ENCODE measurements at regions not wholly inside any gene's neighbourhood (a gene's known extent, or its start where the extent isn't known, plus 50 kb on each side); places are given as distances from the start of the nearest gene placed in this dataset.

DNA sequence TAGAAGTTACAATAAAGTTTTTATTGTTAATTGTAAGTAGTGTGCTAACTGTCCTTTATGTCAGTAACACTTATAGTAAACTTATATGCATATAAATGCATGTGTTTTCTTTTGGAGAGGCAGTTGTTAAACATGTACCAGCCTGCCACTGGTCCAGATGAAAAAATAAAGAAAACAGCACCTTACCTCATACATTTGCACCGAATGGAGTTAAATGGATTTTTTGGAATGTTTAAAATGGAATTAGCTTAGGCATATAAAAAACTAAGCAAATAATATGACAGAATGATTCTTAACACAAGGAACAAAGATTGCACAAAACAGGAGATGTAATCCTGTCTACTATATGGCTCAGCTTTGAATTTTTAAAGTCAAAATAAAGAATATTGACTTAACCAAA, 50.2 kb upstream of the ALDH1A3 start:
- DNase-seq: no peak

Measured in NCI-H187 treated with DMSO at 0.1 percent for 48 hours (cell line).